ENCODE measurements at regions not wholly inside any gene's neighbourhood (a gene's known extent, or its start where the extent isn't known, plus 50 kb on each side); places are given as distances from the start of the nearest gene placed in this dataset.

DNA sequence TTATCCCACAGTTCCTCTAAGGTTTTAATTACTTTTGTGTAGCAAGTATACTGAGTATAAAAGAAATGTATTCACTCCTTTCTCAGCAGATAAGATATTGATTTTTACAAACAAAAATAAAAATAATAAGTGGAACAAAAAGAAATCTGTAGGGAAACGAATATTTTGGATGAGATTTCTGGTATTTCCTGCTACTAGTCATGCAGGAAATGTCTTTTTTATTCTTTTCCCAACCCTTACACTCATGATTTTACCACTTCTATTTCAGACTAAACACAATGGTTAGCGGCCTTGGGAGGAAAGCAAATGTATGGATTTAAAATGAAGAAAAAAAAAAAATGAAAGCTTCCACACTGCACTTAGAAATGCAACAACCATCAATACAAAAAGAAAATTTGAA lies 580.5 kb upstream of the MARCKS start:
- DNase-seq = no peak

DNA sequence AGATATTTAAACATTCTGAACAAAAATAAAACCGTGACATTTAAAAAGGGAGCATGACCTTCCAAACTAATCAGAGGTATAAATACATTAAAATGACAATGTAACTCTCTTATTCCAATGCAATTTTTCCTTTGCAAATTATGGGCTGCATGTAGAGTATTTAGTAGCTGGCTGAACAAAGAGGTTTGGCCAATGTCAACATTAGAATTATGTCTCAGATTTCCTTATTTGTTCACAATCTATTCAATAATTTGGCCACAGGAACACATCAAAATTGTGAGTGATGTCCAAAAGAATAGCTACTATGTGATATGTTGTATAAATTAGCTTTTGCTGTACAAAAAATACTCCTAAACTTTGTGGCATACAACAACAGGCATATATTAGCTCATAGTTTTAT lies 580.0 kb upstream of the MARCKS start:
- no peak for DNase-seq

DNA sequence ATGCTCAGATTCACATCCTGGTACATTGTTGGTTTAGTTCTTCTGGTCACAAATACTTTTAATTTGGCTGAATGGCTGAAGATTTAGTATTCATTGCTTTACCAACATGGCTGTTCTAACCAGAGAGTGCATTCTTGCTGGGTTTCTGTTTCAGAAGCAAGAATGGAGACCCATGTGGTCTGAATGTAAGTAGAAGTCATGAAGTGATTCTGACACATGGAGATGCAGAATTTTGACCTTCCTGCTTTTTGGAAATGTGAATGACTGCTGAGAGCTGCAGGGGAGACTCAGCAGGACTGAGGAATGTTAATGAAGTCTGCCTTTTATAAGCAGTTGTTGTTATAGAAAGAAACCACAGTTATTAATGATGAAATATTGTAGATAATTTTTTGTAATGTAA lies 576.1 kb upstream of the MARCKS start:
- no peak for DNase-seq

GRCh38 chr6:113281431-113281830 lies 575.7 kb upstream of the MARCKS start:
- no peak for DNase-seq

DNA sequence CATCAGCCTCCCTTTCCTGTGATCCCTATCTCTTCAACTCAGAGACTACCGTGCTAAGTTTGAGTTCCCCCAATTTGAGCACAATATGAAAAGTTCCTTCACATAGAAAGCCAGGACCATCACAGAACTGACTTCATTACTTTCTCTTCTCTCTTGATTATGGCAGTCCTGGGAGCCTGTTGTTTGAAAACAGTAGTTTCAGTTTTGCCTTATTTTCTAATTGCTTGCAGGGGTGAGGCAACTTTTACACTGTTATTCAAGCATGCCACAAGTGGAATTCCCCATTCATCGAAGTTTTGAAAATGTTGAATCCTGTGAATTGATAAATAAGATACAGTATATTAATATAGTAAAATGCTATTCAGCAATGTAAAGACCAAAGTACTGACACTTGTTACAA lies 569.7 kb upstream of the MARCKS start:
- DNase-seq = no peak

DNA sequence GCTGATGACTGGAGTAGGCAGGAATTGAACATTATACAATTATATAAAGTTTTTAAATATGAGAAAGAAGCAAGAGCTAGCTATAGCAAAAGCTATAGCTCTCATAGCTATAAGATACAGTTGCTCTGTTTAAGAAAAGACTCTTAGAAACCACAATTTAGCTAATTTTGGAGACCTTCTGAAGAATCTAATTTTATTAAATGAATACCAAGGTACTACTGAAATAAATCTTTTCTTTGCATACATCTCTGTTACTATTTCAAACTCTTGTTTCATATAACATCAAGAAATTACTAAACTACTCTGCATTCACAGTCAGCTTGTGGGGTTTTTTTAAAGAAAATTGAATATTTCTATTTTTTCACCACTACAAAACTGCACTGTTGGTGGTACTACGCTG lies 568.7 kb upstream of the MARCKS start:
- no peak for DNase-seq

DNA sequence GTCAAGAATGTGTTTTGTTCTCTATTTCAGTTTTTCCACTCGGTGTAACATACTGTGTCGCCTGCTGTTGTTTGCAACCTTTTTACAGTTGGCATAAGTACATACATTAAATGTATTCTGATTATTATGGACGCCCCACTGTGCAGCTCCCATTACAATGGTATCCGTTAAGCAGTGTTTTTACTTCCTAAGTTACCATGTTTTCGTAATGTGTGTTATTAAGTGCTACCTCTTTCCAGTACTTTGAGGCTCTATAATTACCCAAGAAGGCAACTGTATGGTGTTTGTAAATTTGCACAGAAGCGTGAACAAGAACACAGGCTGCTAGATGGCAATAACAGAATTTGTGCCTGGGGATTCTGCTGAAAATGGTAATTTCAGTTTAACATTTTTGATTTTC lies 568.0 kb upstream of the MARCKS start:
- no peak for DNase-seq

DNA sequence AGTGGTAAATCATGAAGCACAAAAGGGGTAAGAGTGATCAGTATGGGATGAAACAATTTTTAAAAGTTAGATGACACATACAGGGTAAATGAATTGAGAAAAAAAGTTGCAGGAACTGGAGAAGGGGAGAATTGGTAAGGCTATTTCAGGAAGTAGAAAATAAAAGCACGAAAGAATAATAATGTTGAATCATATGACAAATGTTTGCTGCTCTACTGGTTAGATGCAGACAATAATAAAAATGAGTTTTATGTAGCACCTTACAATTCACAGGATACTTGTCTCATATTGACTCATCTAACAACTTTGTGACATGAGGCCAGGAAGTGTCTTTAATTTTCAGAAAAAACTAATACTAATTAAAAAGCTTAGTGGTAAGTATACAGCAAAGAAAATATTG lies 566.5 kb upstream of the MARCKS start:
- DNase-seq = no peak

GRCh38 chr6:113291751-113292445 lies 565.2 kb upstream of the MARCKS start:
- no peak for DNase-seq

DNA sequence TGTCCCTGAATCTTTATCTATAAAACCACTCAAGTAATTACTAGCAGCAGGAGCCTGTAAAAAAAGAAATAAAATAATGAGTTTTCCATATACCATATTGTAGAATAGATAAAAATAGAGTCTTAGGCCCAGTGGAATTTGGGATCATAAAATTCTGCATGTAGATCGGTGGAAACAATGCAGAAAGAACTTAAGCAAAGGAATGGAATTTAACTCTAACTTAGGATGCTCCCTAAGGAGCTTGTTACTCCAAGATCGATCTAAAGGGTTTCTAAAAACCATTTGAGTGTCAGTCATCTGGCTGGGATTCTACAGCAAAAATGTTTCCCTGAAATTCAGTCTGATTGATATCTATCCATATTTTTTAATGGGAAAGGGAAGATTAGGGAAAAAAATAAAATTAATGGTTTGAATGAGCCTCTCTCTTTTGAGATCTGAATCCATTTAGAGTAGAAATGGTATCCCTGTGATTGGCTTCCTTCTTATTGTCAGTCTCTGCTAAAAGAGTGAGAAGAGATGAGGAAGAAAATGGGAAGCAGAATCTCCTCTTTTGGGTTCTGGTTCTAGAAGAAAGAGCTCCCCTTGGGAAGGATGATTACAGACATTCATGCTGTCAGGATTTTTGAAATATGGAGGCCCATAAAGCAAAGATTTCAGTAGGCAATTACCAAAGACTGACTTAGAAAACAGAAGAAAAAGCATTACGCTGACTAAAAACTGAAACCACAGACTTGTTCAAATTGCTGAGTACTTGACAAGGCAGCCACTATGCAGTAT lies 564.3 kb upstream of the MARCKS start:
- DNase-seq = no peak

- no peak for DNase-seq
These were observed 563.8 kb upstream of the MARCKS start for GRCh38 chr6:113293423-113293740.

GRCh38 chr6:113299531-113299930 lies 557.6 kb upstream of the MARCKS start:
- DNase-seq = no peak

GRCh38 chr6:113301651-113302050 lies 555.5 kb upstream of the MARCKS start:
- DNase-seq = no peak

DNA sequence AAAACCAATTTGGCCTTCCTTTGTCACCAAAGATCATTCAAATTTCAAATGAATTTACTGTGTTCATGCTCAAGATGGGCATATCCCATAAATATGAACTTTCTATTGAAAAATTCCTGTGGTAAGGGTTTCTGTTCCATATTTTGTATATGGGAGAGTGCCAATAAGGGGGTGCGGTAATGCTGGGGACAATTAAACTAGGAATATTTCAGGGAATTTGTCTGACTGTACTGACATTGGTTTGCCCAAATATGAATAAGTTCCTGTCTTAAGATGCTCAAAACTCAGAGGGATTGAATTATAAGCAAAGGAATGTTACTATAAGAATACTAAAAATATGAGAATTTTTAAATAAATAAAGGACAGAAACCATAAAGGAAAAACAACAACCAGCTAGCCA lies 553.0 kb upstream of the MARCKS start:
- no peak for DNase-seq

- DNase-seq = no peak
These were observed 550.5 kb upstream of the MARCKS start for GRCh38 chr6:113306552-113307145.

- DNase-seq = no peak
These were observed 548.9 kb upstream of the MARCKS start for GRCh38 chr6:113308266-113308665.

- no peak for DNase-seq
These were observed 543.3 kb upstream of the MARCKS start for GRCh38 chr6:113313841-113314240.

- no peak for DNase-seq
These were observed 542.0 kb upstream of the MARCKS start for GRCh38 chr6:113315165-113315564.

DNA sequence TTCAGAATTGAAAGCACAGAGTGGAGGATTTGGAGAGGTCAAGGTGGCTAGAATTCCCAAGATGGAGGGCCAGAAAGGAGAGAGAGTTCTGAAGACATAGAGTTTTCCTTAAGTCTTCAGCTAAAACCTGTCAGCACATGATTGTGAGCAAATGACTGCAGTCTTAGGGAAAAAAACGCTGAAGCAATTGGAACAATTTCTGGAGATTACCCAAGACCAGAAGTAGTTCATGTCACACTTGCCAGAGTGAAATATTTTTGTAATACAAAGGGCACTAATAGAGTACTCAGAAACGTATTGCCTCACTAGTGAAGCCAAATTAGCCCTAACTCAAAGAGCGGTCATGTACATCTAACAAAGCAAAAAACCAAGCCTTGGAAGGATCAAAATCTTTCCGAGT lies 541.3 kb upstream of the MARCKS start:
- no peak for DNase-seq

- DNase-seq = no peak
These were observed 539.7 kb upstream of the MARCKS start for GRCh38 chr6:113317442-113317841.

DNA sequence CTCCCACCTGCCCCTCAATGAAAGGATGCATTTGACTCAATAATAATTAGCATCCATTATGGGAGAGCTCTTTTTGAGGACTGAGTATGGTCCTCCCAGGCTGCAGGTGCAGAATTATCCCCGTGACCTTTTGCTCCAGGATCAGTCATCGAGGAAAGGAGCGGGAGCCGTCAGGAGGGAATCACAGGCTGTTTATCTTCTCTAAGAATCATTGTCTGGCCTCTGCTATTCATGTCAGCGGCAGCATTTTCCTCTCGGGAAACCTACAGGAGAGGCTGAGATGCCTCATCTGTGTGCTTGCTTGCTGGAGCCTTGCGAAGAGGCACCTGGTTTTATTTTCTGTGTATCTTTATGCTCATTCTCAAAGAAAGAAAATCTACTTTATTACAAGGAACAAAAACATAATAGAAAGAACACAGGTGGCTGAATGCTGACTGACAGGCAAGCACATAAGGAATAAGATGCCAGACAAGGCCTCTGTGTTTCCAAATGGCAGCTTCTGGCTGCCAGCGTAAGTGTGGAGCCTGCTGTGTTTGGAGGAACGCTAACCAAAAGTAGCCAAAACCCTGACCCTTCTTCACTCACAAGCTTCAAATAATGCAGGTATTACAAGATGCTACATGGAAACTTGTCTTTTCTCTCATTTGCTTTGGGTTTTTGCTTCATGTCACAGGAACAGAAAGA lies 539.1 kb upstream of the MARCKS start:
- no peak for DNase-seq

- no peak for DNase-seq
These were observed 538.6 kb upstream of the MARCKS start for GRCh38 chr6:113318575-113318917.

DNA sequence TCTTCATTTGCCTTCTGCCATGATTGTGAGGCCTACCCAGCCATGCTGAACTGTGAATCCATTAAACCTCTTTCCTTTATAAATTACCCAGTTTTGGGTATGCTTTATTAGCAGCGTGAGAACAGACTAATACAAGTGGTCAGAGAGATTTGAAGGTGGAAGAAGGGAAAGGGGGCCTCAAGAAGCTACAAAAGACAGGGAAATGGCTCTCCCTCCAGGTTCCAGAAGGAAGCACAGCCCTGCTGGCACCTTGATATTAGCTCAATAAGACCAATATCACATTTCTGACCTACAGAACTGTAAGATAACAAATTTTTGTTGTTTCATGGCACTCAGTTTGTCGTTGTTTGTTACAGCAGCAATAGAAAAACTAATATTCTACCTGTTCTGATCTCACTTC lies 536.5 kb upstream of the MARCKS start:
- DNase-seq = no peak

- DNase-seq = no peak
These were observed 530.4 kb upstream of the MARCKS start for GRCh38 chr6:113326781-113327180.

Measured in activated T-cell treated with anti-CD3 and anti-CD28 coated beads for 4 hours (primary cell).